ENCODE measurements at regions not wholly inside any gene's neighbourhood (a gene's known extent, or its start where the extent isn't known, plus 50 kb on each side); places are given as distances from the start of the nearest gene placed in this dataset.

DNA sequence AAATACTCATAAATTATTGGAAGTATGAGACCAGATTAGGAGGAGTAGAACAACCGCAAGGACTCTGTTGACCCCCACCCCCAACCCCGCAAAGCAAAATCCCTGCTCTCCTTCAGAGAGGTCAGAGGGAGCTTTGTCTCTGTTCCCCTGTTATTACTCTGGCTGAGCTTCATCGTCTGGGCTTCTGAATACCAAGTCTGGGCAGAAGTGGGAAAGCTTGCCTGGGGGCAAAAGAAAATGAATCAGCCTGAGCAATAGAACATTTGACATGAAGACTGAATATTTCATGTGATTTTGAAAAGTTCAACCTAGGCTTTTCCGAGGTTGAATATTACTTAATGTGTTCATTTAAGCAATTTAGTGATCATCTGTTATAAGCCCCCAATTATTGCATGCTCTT, 114.6 kb upstream of the ARHGAP28 start:
- TF ChIP-seq, protein P1, sequence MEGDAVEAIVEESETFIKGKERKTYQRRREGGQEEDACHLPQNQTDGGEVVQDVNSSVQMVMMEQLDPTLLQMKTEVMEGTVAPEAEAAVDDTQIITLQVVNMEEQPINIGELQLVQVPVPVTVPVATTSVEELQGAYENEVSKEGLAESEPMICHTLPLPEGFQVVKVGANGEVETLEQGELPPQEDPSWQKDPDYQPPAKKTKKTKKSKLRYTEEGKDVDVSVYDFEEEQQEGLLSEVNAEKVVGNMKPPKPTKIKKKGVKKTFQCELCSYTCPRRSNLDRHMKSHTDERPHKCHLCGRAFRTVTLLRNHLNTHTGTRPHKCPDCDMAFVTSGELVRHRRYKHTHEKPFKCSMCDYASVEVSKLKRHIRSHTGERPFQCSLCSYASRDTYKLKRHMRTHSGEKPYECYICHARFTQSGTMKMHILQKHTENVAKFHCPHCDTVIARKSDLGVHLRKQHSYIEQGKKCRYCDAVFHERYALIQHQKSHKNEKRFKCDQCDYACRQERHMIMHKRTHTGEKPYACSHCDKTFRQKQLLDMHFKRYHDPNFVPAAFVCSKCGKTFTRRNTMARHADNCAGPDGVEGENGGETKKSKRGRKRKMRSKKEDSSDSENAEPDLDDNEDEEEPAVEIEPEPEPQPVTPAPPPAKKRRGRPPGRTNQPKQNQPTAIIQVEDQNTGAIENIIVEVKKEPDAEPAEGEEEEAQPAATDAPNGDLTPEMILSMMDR (IDR thresholded peaks at IDR 0.05), result no peak
- TF ChIP-seq POLR2A (IDR thresholded peaks at IDR 0.05), result no peak
